ENCODE measurements at regions not wholly inside any gene's neighbourhood (a gene's known extent, or its start where the extent isn't known, plus 50 kb on each side); places are given as distances from the start of the nearest gene placed in this dataset.

DNA sequence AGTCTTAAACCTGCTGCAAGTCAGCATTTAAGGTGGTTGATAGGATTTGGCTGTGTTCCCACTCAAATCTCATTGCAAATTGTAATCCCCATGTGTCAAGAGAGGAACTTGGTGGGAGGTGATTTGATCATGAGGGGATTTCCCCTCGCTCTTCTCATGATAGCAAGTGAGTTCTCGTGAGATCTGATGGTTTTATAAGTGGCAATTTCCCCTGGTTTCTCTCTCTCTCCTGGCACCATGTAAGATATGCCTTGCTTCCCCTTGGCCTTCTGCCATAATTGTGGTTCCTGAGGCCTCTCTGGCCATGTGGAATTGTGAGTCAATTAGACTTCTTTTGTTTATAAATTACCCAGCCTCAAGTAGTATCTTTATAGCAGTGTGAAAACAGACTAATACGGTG is 84.3 kb upstream of the SMC2 start:
- no peak for DNase-seq (ENCODE audit: low spot score)
- intact Hi-C loops (cut with micrococcal nuclease): no loop called here
- Mint-ChIP-seq H3K27me3 (ENCODE audit: insufficient read depth) (peaks cover 2% of the 10 kb centered on the region), H3K36me3 (ENCODE audit: low read depth) (no peaks in the 10 kb centered on the region), H3K4me1 (ENCODE audit: low read depth) (no peaks in the 10 kb centered on the region), H3K9me3 (no peaks in the 10 kb centered on the region), H3K4me3 (no peak overlapping the region), H3K27ac (no peak overlapping the region)

DNA sequence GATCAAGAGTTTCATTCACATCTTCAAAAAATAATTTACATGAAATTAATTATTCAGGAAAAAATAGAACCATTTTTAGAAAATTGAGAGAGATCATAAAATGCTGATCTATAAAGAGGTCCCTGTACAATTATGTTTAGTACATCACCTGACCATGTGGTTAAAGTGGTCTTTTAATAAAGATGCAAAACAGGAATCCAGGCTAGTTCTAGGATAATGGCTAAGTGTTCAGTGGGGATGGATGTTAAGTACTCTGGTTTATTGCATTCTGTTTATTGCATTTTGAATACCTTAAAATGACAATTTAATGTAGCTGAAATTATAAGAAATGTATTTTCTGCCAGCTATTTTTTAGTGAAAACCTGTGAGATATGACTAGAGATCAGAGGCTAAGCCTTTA is 72.0 kb upstream of the SMC2 start:
- Mint-ChIP-seq H3K36me3 (ENCODE audit: low read depth) (no peaks in the 10 kb centered on the region), H3K9me3 (no peaks in the 10 kb centered on the region), H3K27me3 (ENCODE audit: insufficient read depth) (peaks cover 6% of the 10 kb centered on the region), H3K4me3 (no peak overlapping the region), H3K4me1 (ENCODE audit: low read depth) (no peaks in the 10 kb centered on the region), H3K27ac (no peak overlapping the region)
- DNase-seq (ENCODE audit: low spot score): no peak
- intact Hi-C loops (cut with micrococcal nuclease): no loop called here

DNA sequence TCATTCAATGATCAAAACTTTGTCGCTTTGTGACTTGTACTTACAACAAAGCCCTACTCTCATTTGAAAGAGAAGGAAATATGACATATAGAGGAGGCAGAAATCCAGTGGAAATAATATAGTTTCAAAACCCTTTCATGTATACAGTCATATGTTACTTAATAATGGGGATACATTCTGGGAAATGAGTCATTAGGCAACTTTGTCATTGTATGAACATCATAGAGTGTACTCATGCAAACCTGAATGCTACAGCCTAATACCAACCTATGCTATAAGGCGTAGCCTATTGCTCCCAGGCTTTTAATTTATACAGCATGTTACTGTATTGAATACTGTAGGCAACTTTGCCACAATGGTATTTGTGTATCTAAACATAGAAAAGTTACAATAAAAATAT is 69.0 kb upstream of the SMC2 start:
- no peak overlapping the region for H3K27ac Mint-ChIP-seq

DNA sequence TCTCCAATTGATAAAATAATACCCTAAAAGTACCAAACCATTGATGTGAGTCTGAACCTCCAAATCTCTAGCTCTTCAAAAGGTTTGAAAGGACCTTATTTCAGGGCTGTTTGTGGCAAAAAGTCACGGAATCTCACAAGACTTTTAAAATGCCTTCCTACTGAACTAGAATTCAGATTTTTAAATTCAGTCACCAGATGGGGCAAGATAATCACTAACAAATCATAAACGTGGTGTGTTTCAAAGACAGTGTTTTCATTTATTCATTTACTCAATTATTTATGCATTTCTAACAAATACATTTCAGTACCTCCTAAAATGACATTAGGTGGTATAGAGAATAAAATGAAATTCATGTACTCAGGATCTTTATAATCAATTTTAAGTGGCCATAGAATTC is 68.2 kb upstream of the SMC2 start:
- Mint-ChIP-seq H3K4me1 (ENCODE audit: low read depth) (peaks cover 14% of the 10 kb centered on the region), H3K9me3 (no peaks in the 10 kb centered on the region), H3K36me3 (ENCODE audit: low read depth) (no peaks in the 10 kb centered on the region), H3K4me3 (no peak overlapping the region), H3K27me3 (ENCODE audit: insufficient read depth) (peaks cover 8% of the 10 kb centered on the region), H3K27ac (no peak overlapping the region)
- intact Hi-C loops (cut with micrococcal nuclease): no loop called here
- DNase-seq (ENCODE audit: low spot score): no peak

More for the DNA sequence above, 69.0 kb upstream of the SMC2 start:
- no peak for DNase-seq (ENCODE audit: low spot score)
- H3K36me3 Mint-ChIP-seq (ENCODE audit: low read depth): no peaks in the 10 kb centered on the region
- intact Hi-C loops (cut with micrococcal nuclease): no loop called here
- H3K9me3 Mint-ChIP-seq: no peaks in the 10 kb centered on the region
- peaks cover 14% of the 10 kb centered on the region for H3K4me1 Mint-ChIP-seq (ENCODE audit: low read depth)
- H3K27me3 Mint-ChIP-seq (ENCODE audit: insufficient read depth): peaks cover 8% of the 10 kb centered on the region
- H3K4me3 Mint-ChIP-seq: no peak overlapping the region

DNA sequence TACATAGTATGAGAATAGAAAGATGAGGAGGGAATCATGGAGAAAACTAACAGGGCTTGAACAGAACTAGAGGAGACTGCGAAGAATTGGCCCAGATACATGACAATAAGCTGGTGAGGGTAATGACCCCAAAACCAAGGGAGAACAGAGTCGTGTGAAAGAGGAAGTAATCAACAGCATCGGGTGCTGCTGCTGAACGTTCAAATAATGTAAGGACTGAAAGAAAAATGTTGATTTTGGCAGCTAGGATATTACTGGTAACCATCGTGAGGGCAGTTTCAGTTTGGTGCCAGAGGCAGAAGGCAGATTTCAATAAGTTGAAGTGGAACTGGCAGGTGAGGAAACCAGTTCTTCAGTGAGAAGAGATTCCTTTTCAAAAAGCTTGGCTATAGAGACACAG is 66.8 kb upstream of the SMC2 start:
- Mint-ChIP-seq H3K36me3 (ENCODE audit: low read depth) (no peaks in the 10 kb centered on the region), H3K4me3 (no peak overlapping the region), H3K9me3 (no peaks in the 10 kb centered on the region), H3K4me1 (ENCODE audit: low read depth) (peaks cover 14% of the 10 kb centered on the region), H3K27ac (no peak overlapping the region), H3K27me3 (ENCODE audit: insufficient read depth) (peaks cover 8% of the 10 kb centered on the region)
- intact Hi-C loops (cut with micrococcal nuclease): no loop called here
- no peak for DNase-seq (ENCODE audit: low spot score)

DNA sequence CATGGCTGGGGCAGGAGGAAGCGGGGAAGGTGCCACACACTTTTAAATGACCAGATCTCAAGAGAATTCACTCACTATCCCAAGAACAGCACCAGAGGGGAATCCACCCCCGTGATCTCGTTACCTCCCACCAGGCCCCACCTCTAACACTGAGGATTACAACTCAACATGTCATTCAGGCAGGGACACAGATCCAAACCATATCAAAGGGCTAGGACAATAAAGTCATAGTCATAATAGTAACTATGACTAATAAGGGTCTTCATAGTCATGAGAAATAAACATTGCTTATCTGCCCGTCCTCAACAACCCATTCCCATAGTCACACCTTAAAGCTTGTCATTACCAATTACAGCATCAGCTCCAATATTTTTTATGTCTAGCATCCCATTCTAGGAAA is 65.3 kb upstream of the SMC2 start:
- Mint-ChIP-seq H3K27ac (no peak overlapping the region), H3K36me3 (ENCODE audit: low read depth) (no peaks in the 10 kb centered on the region), H3K27me3 (ENCODE audit: insufficient read depth) (peaks cover 8% of the 10 kb centered on the region), H3K4me3 (no peak overlapping the region), H3K9me3 (no peaks in the 10 kb centered on the region), H3K4me1 (ENCODE audit: low read depth) (peaks cover 14% of the 10 kb centered on the region)
- DNase-seq (ENCODE audit: low spot score): no peak
- intact Hi-C loops (cut with micrococcal nuclease): no loop called here

All from activated T-helper 1 cell treated with anti-CD3 and anti-CD28 coated beads, Interleukin-12 subunit alpha, Interleukin-12 subunit beta, Interleukin-2, Interleukin-4 antibody, amounts not matched to agents 30 ng/mL and 10 ng/mL and 1 ng/mL, durations not matched to agents 14 hours and 24 hours and 36 hours (primary cell).